GM18499 (cell line): ENCODE measurements at regions not wholly inside any gene's neighbourhood (a gene's known extent, or its start where the extent isn't known, plus 50 kb on each side); places are given as distances from the start of the nearest gene placed in this dataset.
"Not testable (repeated sequence)": the region's sequence is repeated elsewhere in the genome, so short reads cannot be mapped to it uniquely, and the experiment has no call there.

ENCODE experiments used
- ATAC-seq: cut with Tn5 transposase; IDR thresholded peaks from one replicate; pipeline ENCODE4 v1.9.1; 2021; ENCODE audit warnings: moderate number of reproducible peaks; ENCODE audit not compliant: insufficient read depth, unreplicated experiment

DNA sequence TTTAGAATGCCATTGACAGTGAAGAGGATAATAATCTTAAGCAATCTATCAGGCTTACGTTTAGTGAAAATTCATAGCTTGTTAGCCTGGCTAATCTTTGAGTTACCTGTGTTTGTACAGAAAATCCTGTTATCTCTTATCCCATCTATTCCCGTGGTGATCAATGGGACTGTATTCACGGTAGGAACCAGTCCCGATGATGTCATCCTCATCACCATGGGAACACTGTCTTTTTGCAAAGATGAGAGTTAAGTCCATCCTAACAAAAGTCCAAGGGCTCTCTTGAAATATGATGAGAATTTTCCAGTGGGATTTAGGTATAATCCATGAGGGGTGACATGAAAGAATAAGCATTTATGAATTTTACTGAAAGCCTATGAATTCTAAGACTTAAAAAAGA lies 762.2 kb downstream of the ETS1 start:
- ATAC-seq: no peak

DNA sequence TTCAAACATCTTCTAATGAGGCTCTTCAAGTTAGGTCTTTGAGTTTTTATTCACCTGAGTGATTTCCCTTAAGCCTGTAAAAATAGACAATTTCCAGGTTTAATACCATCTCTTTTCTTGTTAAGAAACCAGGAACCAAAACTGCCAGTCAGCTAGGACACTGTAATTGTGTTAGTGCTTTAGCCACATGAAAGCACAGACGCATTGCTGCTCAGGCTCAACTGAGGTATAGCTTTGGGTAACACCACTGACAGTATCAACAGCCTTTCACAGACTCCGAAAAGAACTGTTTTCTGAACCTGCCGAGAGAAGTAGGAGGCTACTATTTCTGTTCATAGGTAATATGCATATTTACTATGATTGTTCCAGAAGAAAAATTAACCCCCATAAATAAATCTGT lies 768.7 kb downstream of the ETS1 start:
- ATAC-seq: no peak

DNA sequence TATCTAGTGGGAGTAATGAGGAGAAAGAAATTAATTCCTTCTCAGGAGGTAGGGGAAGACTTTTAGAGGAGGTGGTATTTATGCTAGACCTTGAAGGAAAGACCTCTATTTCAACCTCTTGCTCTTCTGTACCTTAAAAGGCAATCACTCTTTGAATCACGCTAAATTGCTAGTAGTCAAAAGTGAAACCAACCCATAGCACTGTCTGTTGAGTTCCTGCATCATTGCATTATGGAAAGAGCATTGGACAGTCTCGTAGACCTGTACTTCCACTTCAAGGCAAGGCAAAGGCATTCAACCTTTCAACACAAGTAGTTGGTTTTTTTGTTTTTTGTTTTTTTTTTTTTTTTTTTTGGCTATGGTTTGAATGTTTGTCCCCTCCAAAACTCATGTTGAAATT lies 770.4 kb downstream of the ETS1 start:
- no peak for ATAC-seq

DNA sequence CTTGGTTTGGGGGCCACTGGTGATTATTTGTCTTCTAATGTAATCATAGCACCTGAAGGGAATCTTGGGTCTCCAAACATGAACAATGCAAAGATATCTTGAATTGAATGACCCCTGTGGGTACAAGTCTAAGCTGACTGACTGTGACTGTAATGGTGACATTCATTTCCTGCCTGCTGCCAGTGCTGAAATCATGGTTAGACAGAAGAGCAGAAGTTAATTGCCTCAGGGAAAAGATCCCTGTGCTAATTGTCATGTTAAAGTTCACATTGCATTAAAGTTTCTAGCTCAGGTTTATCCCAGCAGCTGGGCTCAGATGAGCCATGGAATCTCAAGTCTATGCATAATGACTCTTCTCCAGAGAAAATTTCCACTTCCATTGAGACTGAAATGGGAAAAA lies 772.0 kb downstream of the ETS1 start:
- no peak for ATAC-seq

DNA sequence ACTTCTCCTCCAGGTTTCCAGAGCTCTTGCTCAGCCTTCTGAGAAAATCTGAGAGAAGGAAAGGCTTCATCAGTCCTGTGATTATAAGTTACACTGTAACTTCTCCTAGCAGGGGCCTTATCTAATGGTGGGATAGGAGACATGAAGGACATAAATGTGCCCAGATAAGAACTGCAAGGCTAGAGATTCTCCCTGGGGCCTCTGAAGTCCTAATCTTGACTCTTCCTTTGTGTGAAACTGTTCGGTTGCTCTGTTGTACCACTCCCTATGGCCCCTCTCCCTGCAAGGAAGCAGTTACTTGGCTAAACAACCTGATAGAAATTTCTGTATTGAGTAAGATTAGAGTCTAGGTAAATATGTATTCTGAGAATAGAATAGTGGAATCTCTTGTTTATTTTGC lies 780.9 kb downstream of the ETS1 start:
- ATAC-seq: no peak

DNA sequence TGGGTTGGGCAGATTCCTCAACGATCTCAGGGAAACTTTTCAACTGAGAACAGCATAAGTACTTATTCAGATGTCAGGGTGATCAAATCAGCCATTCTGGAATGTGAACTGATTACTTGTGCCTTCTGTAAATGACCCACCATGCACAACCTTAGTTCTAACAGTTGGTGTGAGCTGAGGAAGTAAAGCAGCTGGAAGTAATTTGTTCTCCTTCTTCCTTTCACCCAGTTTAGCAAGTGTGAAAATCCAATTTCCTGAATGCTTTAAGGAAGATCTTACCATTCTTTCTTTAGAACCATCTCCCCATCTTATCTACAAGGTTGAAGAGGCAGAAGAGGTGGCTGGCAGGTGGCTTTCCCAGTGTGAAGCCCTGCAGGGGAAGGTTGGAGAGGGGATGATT lies 781.6 kb downstream of the ETS1 start:
- no peak for ATAC-seq

DNA sequence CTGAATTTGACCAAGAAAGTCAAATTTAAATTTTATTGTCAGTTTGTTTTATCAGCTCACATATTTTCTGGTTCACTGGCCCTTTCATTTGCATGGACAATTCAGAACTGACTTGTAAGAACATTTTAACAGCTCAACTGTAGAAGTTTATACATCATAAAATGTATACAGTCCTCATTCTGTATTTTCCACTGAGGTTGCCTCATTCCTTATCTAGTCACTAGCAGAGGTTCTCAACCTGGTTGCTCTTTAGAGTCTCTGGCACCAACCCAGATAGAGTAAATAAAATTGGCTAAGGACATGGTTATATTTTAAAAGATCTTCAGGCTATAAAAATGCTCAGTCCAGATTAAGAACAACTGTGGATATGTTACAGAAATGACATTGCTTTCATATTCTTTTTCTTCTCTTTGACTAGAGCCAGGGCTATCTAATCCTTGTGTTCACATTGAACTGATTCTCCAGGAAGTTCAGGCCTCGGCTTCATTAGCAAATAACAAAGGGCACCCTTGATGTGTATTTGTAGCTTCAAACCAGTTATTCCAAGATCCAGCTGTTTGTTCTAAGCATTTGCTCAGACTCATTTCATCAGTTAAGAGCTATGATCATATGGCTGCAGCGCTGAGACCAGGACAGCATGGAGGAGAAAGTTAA lies 782.5 kb downstream of the ETS1 start:
- no peak for ATAC-seq

DNA sequence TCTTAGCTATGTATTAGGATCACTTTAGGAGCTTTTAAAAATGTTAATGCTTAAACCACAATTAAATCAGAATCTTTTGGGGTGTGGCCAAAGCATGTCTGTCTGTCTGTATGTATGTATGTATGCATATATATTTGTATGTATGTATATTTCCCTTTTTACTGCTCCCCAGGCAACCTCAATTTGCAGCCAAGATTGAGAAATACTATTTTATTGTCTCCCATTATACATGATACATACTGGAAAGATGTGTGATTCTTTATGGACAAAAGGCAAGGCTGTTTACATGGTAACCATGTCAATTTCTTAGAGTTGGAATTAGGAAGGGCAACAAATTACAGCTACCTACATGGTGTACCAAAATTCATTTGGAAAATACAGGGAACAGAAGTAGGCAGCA lies 783.6 kb downstream of the ETS1 start:
- no peak for ATAC-seq

DNA sequence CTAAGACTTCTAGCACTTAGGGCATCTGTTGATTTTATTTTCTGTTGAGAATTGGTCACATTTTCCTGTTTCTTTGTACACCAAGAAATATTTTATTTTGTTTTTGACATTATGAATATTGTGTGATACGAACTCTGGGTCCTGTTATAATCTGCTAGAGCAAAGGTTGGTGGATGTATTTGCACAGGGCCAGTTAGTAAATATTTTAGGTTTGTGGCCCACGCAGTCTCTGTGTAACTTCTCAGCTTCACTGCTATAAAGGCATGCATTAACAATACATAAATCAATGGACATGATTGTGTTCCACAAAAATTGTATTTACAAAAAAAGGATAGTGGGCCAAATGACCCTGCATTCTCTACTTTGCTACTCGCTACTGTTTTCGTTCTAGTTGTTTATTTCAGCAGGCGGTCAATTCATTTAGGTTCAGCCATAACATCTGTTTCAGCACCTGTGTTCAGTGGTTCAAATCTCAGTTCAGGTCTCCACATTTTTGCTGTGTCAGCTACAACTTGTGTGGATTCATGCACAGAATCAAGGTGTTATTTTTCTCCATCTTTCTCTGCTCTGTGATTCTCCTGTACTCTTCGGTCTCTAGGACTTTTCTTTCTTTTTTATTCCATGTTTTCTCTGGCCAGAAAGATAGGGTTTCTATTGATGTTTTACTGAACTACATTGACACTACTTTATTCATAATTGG lies 786.2 kb downstream of the ETS1 start:
- ATAC-seq: no peak

DNA sequence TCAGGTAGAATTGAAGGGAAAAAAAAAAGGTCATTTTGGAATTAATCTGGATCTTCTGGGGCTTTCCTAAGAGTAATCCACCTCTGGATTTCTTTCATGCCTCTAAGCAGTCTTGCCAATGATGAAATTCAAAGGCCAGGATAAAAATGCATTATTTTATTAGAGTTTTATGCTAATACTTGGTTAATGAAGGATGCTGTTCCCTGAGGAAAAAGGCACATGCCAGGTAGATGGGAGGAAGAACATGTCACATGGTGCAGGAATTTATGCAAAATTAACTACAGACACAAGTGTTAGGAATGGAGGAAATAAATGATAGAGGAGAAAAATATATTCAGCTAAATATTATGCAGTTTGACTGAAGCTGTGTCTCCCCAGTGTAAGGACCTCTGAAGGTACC lies 792.0 kb downstream of the ETS1 start:
- ATAC-seq: no peak

DNA sequence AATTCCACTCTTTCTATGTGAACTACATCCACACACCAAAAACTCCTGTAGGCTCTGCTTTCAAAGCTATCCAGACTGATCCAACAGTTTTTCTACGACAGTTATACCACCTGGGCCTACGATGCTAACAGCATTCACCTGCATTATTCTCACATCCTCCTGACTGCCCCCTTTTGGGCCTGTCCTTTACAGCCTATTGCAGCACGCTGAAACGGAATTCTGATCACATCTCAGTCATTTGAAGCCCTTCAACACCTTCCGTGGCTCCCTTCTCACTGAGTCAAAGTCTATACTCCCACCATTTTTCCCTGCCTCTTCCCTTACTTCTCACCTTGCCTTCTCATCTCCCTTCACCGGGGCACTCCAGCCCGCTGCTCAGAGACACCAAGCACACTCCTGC lies 791.3 kb upstream of the KIRREL3 start:
- ATAC-seq: no peak

DNA sequence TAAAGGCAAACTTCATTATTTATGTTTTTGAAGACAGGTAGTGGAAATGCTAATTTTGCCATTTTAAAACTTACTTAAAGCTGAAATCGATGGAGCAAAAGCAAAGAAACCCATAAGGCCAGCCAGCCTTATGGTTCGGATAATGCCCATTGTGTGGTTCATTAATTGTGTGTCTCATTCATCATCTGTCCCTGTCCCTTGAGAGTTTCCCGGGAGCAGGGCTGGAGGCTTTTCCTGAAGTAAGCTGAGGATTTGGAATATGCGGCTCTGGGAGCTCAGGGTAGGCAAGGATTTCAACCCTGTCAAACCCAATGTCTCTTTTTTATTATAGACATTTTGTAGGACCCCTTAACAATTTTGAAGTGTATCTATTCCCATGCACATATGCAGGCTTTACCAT lies 790.0 kb upstream of the KIRREL3 start:
- no peak for ATAC-seq

DNA sequence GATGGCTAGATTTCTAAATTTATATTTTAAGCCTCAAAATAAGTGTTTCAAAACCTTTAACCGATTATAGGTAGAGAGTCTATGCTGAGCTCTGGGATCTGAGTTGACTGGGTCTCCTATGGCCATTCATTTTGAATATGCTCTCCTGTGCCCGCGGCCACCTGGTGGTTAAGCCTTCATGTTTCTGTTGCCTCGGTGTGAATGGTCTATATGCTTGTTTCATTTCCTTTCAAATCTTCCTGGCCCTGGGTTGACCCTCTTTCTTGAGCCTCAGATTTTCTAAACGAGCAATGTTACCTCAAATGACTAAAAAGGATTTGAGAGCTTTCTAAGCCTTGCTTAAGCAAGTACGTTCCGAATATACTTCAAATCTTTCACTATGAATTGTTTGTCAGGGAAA lies 789.4 kb upstream of the KIRREL3 start:
- ATAC-seq: no peak

DNA sequence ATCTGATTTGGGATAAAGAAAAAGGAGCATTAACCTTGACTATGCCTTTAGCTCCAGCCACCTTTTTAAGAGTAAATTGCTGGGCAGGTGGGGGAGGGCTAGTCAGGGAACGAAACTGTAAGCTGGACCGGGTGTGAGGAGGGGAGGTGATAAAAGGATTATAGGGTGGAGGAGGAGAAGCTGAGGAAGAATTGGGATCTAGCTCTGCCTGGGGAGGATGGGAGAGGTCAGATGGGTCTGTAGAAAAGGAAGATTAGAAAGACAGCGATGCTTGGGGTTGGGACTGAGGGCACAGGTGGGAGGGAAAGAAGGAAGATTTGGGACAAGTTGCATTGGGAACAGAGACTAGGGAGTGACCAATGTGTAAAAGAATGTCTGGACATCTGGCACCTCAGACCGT lies 772.4 kb upstream of the KIRREL3 start:
- ATAC-seq: not testable (repeated sequence)

DNA sequence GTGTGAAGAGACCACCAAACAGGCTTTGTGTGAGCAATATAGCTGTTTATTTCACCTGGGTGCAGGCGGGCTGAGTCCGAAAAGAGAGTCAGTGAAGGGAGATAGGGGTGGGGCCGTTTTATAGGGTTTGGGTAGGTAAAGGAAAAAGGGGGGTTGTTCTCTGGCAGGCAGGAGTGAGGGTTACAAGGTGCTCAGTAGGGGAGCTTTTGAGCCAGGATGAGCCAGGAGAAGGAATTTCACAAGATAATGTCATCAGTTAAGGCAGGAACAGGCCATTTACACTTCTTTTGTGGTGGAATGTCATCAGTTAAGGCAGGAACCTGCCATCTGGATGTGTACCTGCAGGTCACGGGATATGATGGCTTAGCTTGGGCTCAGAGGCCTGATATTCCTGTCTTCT lies 768.4 kb upstream of the KIRREL3 start:
- ATAC-seq: not testable (repeated sequence)

DNA sequence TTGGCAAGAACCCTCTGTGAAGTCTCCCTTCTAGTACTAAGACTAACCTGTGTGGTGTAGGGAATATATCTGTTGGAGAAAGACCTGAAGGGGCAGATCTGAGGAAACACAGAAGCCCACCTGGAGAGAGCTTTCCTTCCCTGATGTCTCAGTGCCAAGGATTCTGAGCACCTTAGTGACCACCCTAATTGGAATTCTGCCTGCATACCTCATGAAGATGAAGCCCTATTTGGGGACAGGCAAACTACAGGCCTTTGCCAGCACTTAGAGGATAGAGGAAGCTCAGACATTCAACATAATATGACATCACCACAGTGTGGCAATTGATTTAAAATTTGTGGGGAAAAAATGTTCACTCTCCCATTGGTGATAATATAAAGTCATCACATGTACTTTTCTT lies 766.2 kb upstream of the KIRREL3 start:
- no peak for ATAC-seq

DNA sequence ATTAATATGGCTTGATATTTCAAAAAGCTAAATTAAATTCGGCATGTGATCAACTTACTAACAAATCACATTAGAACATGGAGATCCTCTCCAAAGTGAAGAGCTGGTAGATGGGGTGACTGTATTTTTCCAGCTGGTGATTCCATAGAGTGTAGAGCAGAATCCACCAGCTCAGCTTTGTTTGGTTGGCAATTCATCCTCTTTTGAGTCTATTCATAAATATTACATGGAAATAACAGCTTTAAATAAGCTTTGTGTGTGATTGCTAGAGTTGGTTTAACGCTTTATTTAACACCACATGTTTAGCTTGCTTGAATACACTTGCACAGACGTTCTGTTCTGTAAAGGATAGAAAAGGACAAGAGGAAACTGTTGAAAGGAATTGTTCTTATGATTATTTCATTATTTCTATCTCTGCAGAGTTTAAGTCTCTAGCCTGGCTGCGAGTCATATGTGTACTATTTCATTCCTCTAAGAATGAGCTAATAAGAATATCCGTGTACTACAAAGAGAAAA lies 738.3 kb upstream of the KIRREL3 start:
- no peak for ATAC-seq

DNA sequence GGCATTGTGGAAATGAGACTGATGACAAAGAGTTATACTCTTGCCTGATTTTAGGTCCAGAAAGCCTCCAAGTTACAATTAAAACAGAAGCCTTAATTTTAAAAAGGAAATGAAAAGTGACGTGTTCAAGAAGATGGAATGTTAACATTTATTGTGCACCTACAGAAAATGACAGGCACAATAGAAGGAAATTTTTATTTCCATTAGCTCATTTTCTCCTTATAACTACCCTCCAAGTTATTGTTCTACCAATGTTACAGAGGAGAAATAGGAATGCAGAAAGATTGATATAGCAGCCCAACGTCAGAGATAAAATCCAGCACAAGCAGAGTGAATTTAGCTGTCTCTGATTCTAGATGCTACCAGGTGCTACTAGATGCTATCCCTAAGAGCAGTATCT lies 736.9 kb upstream of the KIRREL3 start:
- no peak for ATAC-seq

DNA sequence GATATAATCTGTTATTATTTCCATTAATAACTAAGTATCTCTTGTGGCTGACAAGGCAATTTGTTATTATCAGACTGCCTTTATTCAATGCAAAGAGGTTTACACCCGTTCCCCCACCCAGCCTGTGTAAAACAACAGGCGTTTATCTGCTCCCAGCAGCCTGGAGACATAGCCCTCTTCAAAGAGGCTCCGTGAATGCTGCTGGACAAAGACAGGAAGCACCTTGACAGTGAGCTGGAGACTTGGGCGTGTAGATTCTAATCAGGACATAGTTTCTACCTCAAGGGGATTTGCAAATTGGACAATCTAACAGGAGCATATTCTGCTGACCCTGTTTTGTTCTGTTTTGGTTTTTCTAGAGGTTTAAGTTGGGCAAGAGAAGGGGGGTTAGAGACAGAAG lies 733.0 kb upstream of the KIRREL3 start:
- no peak for ATAC-seq

DNA sequence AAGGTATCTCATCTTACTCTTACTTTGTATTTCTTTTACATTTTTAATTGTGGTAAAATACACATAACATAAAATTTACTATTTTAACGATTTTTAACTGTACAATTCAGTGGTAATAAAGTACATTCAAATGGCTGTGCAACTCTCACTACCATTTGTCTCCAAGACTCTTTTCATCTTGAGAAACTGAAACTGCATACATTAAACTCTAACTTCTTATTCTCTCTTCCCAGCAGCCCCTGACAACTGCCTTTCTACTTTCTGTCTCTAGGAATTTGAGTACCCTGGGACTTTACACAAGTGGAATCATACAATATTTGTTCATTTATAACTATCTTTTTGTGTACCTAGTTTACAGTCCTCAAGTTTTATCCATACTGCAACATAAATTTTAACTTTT lies 725.8 kb upstream of the KIRREL3 start:
- ATAC-seq: no peak

DNA sequence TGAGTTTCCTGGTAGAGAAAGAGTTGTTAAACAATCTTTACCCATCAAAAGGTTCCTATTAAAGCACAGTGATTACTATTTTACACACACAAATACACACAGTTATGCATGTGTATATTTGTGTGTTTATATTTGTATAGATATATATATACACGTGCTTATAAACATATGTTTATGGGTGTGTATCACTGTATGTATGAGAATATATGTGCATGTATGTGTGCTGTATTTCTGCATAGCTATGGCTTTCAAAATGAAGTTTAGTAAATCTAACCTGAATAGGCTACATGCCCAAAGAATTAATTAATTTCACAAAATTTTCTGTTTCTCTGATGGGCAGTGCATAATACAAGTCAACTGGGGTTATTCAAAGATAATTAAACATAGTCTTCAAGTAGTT lies 723.1 kb upstream of the KIRREL3 start:
- no peak for ATAC-seq

DNA sequence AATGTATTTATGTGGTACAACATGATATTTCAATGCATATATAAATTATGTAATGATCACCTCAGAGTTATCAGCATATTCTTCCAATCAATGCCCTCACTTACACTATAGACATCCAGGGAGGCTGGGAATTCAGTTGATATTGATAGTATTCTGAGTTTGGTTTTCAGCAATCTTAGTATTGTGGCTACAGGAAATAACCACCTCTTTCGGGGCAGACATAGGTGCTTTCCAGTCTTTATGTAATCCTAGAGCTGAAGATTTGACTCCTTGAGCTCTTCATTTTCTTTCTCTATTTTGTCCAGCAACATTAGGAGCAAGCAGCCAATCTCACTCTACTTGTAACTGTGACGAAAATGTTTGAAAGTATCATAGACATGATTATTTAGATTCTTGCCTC lies 712.7 kb upstream of the KIRREL3 start:
- ATAC-seq: no peak
